ENCODE measurements at regions not wholly inside any gene's neighbourhood (a gene's known extent, or its start where the extent isn't known, plus 50 kb on each side); places are given as distances from the start of the nearest gene placed in this dataset.

- H3K4me1 ChIP-seq (ENCODE audit: control insufficient read depth, extremely low read depth, insufficient read depth, low read length), result no peaks in the 10 kb centered on the region
- H3K36me3 ChIP-seq (ENCODE audit: control insufficient read depth in 2 of 2, extremely low read depth in 1 of 2, insufficient read depth in 2 of 2, low read length in 2 of 2), result no peaks in the 10 kb centered on the region
- no peaks in the 10 kb centered on the region for H3K79me2 ChIP-seq (ENCODE audit: control insufficient read depth, insufficient read depth, low read length)
- H3K4me2 ChIP-seq (ENCODE audit: control insufficient read depth, extremely low read depth, insufficient read depth, low read depth, low read length), result no peak overlapping the region
- H3K27ac ChIP-seq (ENCODE audit: control insufficient read depth, insufficient read depth, low read length), result no peak overlapping the region
- TF ChIP-seq EZH2 (IDR thresholded peaks at IDR 0.05; ENCODE audit: low read length) (no peak), CTCF (optimal IDR thresholded peaks at IDR 0.05 in 1 of 3, IDR thresholded peaks at IDR 0.05 in 1 of 3, conservative IDR thresholded peaks at IDR 0.05 in 1 of 3; ENCODE audit: extremely low read depth in 1 of 3, insufficient read depth in 2 of 3, low read length in 3 of 3) (no peak)
- no peak overlapping the region for H3K9ac ChIP-seq (ENCODE audit: control insufficient read depth, extremely low read depth, insufficient read depth, low read length)
- no peaks in the 10 kb centered on the region for H3K9me3 ChIP-seq (ENCODE audit: control insufficient read depth, low read depth, low read length)
- FAIRE-seq, result no peak
- no peaks in the 10 kb centered on the region for H3K9me1 ChIP-seq (ENCODE audit: control insufficient read depth, extremely low read depth, insufficient read depth, low read length)
- no peak overlapping the region for H2AFZ ChIP-seq (ENCODE audit: control insufficient read depth, low read length)
- H4K20me1 ChIP-seq (ENCODE audit: control insufficient read depth, extremely low read depth, insufficient read depth, low read length), result no peaks in the 10 kb centered on the region
- no peak overlapping the region for H3K4me3 ChIP-seq (ENCODE audit: control insufficient read depth in 2 of 3, extremely low read depth in 1 of 3, insufficient read depth in 2 of 3, low read depth in 1 of 3, low read length in 3 of 3)
- H3K27me3 ChIP-seq (ENCODE audit: control insufficient read depth, extremely low read depth, insufficient read depth, low read length), result no peaks in the 10 kb centered on the region
- dilution Hi-C loops (cut with MboI; ENCODE audit: extremely low pct_ligation_motif_present, low sequenced_read_pairs), result no loop called here
- no peak for DNase-seq (ENCODE audit: low read depth, low spot score)
Observed at GRCh38 chr6:155694419-155694790, 238.8 kb upstream of the NOX3 start.

- dilution Hi-C loops (cut with MboI; ENCODE audit: extremely low pct_ligation_motif_present, low sequenced_read_pairs), result no loop called here
- DNase-seq (ENCODE audit: low read depth, low spot score), result no peak
- Histone ChIP-seq H3K36me3 (ENCODE audit: control insufficient read depth in 2 of 2, extremely low read depth in 1 of 2, insufficient read depth in 2 of 2, low read length in 2 of 2) (no peaks in the 10 kb centered on the region), H2AFZ (ENCODE audit: control insufficient read depth, low read length) (no peak overlapping the region), H4K20me1 (ENCODE audit: control insufficient read depth, extremely low read depth, insufficient read depth, low read length) (no peaks in the 10 kb centered on the region), H3K27ac (ENCODE audit: control insufficient read depth, insufficient read depth, low read length) (no peak overlapping the region), H3K9me1 (ENCODE audit: control insufficient read depth, extremely low read depth, insufficient read depth, low read length) (no peaks in the 10 kb centered on the region), H3K4me2 (ENCODE audit: control insufficient read depth, extremely low read depth, insufficient read depth, low read depth, low read length) (no peak overlapping the region), H3K9ac (ENCODE audit: control insufficient read depth, extremely low read depth, insufficient read depth, low read length) (no peak overlapping the region), H3K4me3 (ENCODE audit: control insufficient read depth in 2 of 3, extremely low read depth in 1 of 3, insufficient read depth in 2 of 3, low read depth in 1 of 3, low read length in 3 of 3) (no peak overlapping the region), H3K27me3 (ENCODE audit: control insufficient read depth, extremely low read depth, insufficient read depth, low read length) (no peaks in the 10 kb centered on the region), H3K4me1 (ENCODE audit: control insufficient read depth, extremely low read depth, insufficient read depth, low read length) (no peaks in the 10 kb centered on the region), H3K9me3 (ENCODE audit: control insufficient read depth, low read depth, low read length) (no peaks in the 10 kb centered on the region), H3K79me2 (ENCODE audit: control insufficient read depth, insufficient read depth, low read length) (no peaks in the 10 kb centered on the region)
- FAIRE-seq, result no peak
- TF ChIP-seq EZH2 (IDR thresholded peaks at IDR 0.05; ENCODE audit: low read length) (no peak), CTCF (optimal IDR thresholded peaks at IDR 0.05 in 1 of 3, IDR thresholded peaks at IDR 0.05 in 1 of 3, conservative IDR thresholded peaks at IDR 0.05 in 1 of 3; ENCODE audit: extremely low read depth in 1 of 3, insufficient read depth in 2 of 3, low read length in 3 of 3) (no peak)
Observed at GRCh38 chr6:155693573-155694418, 238.2 kb upstream of the NOX3 start.

All from keratinocyte (primary cell).